ENCODE measurements at regions not wholly inside any gene's neighbourhood (a gene's known extent, or its start where the extent isn't known, plus 50 kb on each side); places are given as distances from the start of the nearest gene placed in this dataset.
"Not testable (repeated sequence)": the region's sequence is repeated elsewhere in the genome, so short reads cannot be mapped to it uniquely, and the experiment has no call there.

GRCh38 chr5:53219610-53220009 is 110.1 kb upstream of the MOCS2 start:
- DNase-seq = no peak

GRCh38 chr5:53233645-53234405 is 124.3 kb upstream of the MOCS2 start:
- DNase-seq = no peak

- no peak for DNase-seq
These were observed 127.1 kb upstream of the MOCS2 start for GRCh38 chr5:53236683-53237082.

DNA sequence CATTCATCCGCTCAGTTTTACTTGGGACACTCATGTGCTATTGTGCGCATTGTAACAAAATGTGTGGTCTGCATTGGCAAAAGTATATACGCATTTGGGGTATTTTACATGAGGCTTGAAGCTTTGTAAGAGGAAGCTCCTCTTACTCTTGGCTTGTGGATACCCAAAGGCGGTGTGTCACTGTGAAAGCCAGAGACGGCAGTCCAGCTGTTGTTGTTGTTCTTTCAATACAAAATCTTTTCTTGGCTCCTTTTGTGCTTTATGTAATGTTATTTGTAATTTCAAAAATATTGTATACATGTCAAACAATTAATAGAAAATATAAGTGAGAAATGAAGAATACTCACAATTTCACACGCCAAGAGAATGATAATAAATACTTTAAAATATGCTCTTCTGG is 128.3 kb upstream of the MOCS2 start:
- no peak for DNase-seq

- DNase-seq = no peak
These were observed 129.9 kb upstream of the MOCS2 start for GRCh38 chr5:53239301-53239990.

DNA sequence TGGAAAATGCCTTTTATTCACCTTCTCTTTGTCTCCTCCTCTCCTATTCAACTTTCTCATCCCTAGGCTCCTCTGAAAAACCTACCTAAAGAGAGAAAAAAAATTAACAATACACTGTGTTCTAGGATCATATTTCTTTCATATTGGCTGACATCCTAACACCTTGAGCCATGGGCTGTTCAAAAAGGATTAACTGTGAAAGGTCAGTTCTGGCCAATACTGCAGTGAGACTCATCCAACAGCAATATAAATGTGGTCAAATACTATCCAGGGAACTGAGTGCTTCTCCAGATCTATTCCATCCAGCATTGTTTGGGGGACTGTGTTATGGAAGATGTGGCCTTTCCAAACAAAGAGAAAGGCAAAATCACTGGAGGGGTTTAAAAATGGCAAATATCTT is 131.1 kb upstream of the MOCS2 start:
- DNase-seq = no peak

DNA sequence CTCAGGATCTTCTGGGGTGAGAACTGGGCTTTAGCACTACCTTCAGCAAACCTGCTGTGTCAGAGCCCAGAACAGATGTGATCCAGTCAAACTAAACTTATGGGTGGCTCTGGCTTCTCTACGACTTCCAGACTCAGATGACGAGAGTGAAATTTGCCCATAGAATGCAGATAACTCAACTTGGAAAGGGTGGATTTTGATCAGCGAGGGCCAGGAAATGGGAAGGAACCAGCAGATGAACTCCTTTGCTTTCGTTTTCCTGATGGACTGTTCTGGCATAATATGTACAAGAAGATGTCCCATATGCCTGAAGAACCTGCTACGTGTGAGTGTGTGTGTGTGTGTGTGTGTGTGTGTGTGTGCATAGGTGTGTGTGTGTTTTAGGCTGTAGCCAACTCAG is 132.0 kb upstream of the MOCS2 start:
- no peak for DNase-seq

DNA sequence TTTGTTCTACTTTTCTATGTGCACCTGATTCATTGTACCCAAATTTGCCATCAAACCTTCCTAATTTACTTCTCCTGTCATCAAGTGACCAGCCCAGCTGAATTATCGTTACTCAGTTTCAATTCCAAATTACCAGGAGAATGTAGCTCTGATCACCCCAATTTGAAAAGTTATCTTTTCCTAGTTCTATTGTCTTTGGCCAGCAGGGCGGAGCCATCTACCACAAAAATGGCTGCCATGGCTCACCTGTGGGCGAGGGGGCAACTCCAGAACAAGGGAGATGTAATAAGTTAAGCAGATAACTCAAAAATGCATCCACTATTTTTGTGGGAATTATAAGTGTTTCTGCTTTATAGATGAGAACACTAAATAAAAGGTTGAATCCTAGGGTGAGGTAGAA is 133.8 kb upstream of the MOCS2 start:
- DNase-seq = no peak

DNA sequence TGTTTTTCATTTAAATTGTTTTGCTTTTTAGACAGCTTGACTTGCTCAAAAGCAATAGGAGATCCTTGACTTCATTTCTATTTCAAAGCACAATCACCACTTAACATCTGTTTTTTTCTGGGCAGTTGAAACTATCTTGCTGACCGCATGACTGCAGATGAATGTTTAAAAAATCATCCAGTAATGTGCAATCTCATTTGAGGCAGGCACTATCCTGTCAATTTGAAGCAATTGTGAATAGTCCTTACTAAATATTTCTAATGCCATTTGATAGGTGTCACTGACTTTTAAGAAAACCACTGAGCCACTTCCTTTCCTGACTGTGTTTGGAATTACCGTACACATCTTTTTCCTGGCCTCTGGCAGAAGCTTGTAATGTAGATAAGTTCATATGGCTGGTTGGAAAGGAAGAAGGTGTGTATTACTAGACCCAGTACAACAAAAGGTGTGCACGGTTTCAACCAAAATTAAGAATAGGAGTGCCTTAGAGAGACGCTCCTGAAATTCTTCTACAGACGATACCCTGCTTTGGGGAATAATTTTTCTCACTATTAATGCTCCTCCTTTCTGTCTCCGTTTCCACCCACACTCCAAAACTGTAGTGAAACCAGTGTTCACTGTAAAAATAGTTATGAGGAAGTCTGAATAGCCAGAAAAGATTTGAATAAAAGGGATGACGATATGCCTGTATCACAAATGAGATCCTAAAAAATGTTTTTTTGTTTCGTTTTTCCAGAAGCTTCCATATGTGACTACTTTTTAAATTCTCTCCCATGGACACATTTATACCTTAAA is 136.7 kb upstream of the MOCS2 start:
- no peak for DNase-seq

DNA sequence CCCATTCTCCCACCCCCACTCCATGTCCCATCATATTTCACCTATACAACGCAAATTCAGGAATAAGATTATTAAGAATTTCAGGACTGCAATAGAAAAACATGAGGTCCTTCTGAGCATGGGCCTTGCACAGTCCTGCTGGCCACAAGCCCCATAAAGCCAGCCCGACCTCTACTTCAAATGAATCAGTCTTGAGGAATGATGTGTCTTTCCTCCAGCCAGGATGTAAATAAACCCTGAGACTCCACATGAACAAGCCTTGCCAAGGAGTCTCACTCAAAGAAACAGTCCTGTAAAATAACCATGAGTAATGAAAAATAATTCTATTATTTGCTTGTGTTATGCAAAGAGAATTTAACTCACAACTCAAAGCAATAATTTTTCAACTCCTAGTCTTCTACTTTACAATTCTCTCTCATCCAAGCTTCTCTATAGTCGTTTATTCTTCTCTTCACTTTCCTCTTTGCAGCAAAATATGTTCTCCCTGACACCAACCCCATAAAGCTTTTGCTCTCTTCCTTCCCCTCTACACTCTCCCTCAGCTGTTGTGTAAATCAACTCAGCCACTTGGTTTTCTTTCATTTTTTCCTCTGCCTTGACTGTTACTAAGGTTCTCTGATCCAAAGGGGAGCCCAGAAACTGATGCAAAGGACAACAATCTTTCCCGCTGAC is 140.1 kb upstream of the MOCS2 start:
- DNase-seq = no peak

DNA sequence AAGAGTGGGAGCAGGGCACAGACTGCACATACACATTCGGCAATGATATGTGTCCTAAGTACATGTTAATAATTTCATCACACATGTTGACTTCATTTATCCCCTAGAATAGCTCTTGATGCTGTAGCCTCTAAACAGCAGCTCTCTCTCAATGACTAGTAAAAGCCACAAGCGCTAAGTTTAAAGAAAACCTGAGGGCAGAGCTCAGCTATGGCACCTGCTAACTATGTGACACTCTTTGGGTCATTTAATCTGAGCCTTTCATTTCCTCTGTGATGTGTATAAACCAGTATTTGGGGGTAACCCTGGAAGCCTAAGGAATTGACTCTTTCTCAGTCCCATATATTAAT is 140.6 kb upstream of the MOCS2 start:
- no peak for DNase-seq

GRCh38 chr5:53253421-53253871 is 143.9 kb upstream of the MOCS2 start:
- DNase-seq = no peak

- DNase-seq = no peak
These were observed 147.2 kb upstream of the MOCS2 start for GRCh38 chr5:53256746-53257145.

DNA sequence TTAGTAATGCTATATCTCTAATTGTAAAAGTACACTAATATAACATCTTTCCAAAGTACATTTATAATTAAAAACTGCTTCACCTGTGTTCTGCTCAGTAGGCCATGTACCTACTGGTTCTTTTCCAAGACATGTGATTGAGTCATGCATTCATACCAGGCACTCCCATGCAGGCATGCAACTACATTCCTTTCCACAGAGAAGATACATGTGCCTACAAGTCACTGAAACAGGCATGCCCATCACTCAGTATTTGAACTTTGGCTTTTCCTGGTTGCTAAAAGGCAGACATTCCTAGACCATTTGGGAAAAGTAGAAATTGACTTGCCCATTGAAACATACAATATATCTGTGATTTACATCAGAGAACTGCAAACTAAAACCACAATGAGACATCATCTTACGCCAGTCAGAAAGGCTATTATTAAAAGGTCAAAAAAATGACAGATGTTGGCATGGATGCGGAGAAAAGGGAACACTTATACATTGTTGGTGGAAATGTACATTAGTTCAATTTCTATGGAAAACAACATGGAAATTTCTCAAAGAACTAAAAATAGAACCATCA is 148.3 kb upstream of the MOCS2 start:
- no peak for DNase-seq

DNA sequence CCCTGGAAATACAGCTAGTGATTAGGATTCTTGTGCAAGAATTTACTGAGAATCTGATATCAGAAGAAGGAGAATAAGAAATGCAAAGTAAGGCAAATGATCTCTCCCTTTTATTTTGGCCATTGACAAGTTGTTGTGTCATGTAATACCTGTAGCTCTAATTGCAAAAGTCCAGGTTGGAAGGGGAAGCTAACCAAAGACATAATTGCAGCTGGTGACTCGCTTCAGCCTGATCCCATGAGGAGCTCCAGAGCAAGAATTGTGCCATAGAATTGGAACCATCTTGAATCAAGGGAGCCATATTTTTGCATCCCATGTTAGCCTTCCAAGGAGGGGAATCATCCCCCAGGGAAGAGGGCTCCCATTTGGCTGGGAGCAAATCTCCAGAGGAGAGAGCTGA is 149.6 kb upstream of the MOCS2 start:
- DNase-seq = no peak

- no peak for DNase-seq
These were observed 150.9 kb upstream of the MOCS2 start for GRCh38 chr5:53260446-53260845.

DNA sequence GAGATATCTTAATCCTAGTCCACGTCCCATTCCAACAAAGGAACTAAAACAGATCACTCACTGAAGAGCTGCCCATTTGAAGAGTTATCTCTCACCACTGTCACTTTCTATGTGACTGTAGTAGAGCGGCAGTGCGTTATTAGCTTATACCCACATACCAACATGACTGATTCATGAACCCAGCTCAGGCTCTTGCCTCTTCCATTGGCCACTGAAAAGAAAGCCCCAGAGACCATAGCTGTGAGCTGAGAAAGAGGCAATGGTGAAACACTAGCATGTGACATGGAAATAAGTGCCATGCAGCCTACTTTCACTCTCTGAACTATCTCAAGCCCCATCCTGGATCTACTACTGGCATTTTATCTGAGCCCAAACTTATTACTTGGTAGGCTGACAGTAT is 151.7 kb upstream of the MOCS2 start:
- no peak for DNase-seq

- DNase-seq = peak in 1 of 2 experiments; percentile 8
These were observed 152.9 kb upstream of the MOCS2 start for GRCh38 chr5:53262348-53262970.

DNA sequence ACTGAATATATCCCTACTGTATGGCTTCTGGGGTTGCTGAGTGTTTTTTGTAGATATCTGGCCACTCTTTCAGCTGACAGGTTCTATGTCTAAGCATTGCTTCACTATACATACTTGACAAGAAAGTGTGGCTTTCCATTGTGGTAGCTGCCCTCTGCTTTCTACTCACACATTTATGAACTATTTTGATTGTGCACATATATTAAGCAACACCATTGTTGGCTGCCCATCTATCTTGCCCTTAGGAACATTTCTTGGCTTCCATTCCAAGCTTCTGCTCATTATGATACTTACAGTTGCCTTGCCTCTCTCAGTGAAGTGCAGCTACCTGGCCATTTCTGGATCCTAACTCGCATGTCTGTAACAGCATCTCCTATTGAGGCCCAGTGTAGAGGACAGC is 153.6 kb upstream of the MOCS2 start:
- DNase-seq = no peak

DNA sequence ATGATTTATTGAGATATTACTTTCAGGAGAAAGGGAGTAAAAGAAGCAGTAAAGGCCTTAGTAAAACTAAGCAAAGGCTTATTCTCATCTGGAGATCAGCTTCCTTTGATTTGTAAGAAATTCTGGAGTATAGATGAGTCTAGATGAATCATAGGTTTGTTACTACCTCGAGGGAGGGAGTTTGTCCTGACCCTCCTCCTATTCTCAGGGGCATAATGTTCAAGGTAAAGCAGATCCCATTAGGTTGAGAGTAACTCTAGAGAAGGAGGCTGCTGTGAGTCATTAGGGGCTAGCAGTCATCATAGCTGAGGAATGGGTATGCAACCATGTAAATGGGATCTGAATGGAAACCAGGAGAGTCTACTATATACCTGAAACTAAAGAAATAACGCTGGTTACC is 155.5 kb upstream of the MOCS2 start:
- DNase-seq = no peak

- DNase-seq = not testable (repeated sequence)
These were observed 158.7 kb upstream of the MOCS2 start for GRCh38 chr5:53268241-53268640.

DNA sequence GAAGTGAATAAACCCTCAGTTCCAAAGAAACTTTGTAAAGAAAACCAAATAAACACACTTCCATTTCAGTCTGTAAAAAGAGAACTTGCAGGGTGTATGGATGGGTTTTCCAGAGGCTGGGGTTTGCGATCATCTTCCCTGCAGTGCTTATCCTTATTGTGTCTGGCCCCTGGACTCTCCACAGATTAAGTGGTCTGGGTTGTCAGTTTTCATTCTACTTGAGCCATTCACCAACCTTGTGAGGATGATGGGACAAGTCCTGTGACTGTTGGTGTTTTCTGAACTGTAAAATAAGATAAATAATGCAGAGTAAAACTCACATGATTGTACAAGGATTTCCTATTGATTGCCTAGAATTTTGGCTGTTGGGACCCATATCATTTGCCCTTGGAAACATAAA is 166.1 kb upstream of the MOCS2 start:
- DNase-seq = no peak

DNA sequence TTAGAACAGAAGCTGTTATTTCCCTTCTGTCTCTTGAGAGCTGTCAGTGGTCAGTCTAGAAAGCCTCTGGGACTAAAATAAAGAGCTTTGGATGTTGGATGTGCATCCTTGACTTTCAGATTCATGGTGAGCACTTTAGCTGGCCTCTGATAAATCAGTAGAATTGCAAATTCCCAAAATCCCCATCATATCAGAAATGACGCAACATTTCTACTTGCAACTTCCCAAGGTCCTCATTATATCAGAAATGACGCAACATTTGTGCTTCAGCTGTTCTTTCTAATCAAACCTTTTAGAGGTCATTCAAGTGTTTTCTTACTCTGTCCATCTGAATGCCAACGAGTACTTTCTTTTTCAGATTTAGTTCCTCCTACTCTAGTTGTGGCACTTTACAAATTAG is 167.3 kb upstream of the MOCS2 start:
- no peak for DNase-seq

Measured in activated CD4-positive, alpha-beta T cell treated with anti-CD3 and anti-CD28 coated beads, Interleukin-2, amount 50 U/mL, for 48 hours (primary cell).